Smooth muscle cell of the brain vasculature (primary cell): ENCODE measurements at regions not wholly inside any gene's neighbourhood (a gene's known extent, or its start where the extent isn't known, plus 50 kb on each side); places are given as distances from the start of the nearest gene placed in this dataset.
A peak's percentile ranks its signal among the peaks of the same experiment; 100 is the strongest.

Source experiments
- DNase-seq: peaks from one replicate; pipeline ENCODE4 v3.0.0-alpha.2; 2012; ENCODE audit warnings: low read depth, low spot score

DNA sequence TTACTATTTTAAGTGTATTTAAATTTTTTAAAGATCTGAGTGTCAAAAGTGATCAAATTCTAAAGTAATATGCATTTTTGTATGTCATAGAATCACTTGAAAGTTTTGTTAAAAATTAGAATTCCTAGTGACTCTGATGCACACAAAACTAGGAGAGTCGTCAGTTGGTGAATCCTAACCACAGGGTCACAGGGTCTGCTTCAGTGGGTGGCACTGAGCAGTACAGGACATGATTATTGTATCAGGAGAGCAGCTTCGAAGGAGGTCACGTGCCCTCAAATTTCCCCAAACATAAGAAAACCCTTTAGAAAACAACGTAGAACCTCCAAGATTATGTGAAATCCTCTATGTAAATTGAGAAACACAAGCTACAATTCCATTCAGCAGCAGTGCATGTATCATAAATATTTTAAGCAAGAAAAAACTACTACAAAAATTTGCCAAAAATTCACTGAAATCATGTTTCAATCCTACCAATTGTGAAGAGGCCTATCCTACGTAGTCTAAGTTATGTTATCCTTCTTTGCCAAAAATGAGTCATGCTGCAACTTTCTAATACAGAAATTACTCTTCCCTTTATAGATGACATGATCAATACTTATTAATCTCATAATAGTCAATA is 323.6 kb downstream of the AASDHPPT start:
- DNase-seq, result no peak

DNA sequence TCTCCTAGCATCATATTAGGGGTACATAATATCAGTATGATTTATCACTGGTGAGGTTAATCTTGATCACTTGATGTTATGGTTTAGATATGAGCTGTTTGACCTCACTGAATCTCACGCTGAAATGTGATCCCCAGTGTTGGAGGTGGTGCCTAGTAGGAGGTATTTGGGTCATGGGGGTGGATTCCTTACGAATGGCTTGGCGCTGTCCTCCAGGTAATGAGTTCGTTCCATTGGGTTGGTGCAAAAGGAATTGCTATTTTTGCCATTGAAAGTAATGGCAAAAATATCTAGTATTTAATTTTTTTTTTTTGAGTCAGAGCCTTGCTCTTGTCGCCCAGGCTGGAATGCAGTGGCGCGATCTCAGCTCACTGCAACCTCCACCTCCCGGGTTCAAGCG is 326.3 kb downstream of the AASDHPPT start:
- no peak for DNase-seq

DNA sequence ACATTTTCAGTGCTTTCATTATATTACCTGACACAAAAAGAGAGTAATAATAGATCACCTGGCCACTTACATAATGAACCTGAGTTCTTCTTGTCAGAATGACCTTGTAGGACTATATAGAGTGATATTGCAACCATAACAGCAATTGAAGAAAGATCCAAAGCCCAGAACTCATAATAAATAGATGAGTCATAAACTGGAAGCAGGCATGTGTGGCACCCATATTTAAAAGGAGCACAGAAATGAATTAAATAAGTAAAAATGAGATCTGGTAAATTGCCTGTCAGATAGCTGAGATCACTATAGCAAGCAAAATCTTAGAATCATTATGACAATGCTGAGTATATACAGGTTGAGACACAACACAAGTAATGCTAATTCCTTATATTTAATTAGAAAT is 331.8 kb downstream of the AASDHPPT start:
- DNase-seq, result no peak

DNA sequence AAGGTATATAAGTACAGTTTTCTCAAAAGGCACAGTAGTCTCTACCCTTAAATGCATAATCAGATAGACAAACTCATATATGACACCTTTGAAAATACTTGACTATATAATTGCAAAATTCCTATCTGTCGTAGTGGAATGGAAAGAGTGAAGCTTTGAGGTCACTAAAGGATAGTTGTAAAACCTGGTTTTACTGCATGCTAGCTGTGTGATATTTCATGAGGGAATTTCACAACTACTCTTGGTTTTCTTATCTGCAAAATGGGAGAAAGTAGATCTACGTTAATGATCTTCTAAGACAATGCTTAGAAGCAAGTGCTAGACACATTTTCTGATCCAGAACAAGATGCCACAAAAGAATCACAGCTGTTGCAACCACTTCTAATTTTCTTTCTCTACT is 332.2 kb downstream of the AASDHPPT start:
- no peak for DNase-seq

DNA sequence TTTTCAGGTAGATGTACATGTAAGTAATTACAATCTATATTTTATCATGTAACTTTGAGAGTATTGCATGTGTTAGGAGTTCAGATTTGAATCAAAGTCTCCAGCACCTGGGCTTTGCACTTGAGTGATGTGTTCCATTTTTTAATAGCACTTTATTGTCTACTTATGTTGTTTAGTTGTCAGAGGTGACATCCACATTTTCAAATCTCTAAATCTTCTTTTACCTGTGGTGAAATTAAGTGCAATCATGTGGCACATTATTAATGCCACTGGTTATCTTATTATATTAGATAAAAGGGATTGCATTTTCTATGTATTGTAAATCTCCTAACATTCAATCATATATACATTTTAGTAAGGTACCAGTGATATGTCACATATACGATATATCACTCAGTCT is 333.4 kb downstream of the AASDHPPT start:
- no peak for DNase-seq

DNA sequence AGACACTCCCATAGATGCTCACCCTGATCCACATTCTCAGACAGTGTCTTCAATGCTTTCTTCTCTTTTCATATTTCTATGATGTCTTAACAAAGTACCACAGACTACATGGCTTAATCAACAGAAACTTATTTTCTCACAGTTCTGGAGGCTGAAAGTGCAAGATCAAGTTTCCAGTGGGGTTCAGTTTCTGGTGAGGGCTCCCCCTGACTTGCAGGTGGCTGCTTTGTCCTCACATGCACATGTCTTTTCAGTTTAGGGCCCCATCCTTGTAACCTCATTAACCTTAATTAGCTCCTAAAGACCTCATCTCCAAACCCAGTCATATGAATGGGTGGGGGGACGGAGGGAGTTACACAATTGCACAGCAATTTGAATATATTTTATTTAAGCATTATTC is 335.8 kb downstream of the AASDHPPT start:
- DNase-seq, result no peak

DNA sequence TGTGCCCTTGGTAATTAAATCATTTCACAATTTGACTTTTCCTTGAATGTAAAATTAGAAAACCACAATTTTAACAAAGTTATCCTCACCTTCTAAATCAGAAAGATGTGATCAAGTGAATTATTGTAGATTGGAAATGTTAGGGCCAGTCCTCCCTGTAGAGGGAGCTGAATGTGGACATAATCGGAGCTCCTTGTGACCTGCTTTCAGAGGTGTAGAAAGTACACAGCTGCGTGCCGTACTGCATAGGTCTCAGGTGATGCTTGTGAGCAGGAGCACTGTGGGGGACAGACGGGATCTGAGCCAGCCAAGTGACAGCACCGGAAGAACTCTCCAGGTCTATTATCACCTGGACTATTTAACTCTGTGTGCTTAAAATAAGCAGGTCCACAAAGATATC is 338.0 kb downstream of the AASDHPPT start:
- DNase-seq, result no peak

DNA sequence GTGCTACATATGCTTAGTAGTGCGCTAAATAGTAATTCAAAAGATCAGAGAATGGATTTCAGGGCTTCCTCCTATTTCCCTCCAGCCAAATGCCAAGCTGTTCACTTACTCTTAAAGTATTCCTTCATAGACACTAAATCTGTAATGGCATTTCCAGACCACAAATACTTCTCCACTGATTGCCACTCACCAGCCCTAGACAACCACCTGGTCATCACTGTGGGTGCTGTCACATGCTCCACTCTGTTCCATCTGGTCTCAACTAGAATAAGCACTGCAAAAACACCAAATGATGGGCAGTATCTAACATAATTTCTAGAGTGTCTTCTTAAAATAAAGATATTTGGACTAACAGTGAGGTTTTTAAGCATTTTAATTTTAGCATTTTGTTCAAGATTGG is 341.3 kb downstream of the AASDHPPT start:
- DNase-seq, result no peak

DNA sequence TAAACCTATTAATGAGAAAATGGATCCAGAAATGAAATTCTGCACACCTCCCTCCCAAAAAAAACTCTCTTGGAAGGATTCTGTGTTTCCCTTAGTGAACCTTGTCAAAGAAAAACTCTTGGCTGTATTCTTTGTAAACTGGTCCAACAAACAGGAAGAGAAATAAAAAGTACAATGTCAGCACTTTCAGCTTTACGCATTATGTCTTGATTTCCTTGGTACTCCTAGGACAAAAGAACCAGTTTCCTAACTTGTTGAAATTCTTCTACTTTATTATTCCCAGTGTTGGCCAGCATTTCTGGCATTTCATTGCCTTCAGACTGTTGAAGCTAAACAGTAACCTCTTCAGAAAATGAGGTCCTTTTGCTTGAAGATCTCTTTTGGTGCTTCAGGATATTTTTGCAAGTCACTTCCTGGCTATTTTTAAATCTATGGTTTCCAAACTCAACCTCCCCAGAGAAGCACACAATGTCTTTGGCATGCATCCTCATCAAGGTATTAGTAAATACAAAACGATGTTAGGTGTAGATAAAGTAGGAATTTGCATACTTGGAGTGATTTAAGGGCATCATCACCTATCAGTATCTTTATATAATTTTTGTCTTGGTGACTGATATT is 342.7 kb downstream of the AASDHPPT start:
- DNase-seq, result no peak

DNA sequence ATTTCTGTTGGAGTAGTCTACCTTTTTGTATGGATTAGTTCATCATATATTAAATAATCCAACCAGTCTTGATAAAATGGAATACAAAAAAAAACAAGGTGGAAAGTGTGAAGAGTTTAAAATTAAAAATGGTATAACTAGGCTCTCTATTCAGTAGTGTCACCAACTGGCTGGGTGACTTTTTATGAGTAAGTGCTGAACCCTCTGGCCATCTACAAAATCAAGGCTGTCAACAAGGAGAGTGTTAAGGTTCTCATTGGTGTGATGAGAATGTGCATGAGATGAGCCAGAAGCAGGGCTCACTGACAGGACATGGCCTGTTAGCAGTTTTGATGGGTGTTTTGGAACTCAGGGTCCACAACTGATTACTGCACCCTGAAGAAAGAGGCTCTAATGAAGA is 343.2 kb downstream of the AASDHPPT start:
- DNase-seq, result no peak

DNA sequence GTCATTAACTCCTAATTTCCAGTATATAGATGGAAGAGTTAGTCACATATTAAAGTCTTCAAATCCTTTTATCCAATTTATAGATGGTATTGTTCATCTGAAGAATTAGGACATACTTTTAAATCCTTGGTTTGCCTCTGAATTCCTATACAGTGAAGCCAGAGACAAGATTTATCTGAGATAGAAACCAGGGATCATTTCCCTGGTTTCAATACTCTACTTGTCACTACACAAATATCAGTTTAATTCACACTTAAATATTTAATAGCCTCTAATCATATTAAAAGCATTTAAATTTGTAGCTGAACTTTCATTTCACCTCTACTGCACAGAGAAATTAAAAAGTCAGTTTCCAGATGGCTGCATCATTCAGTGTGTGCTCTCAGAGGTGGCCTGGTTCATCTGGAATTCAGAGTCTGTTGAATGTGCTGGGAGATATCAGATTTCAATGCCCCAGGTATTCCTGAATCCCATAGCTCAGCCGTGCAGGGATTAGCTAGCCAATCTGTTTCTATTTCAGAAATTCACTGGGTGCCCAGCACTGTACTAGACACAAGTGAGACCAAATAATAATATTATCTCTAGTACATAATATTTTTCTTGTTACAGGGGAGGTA is 344.3 kb downstream of the AASDHPPT start:
- no peak for DNase-seq

DNA sequence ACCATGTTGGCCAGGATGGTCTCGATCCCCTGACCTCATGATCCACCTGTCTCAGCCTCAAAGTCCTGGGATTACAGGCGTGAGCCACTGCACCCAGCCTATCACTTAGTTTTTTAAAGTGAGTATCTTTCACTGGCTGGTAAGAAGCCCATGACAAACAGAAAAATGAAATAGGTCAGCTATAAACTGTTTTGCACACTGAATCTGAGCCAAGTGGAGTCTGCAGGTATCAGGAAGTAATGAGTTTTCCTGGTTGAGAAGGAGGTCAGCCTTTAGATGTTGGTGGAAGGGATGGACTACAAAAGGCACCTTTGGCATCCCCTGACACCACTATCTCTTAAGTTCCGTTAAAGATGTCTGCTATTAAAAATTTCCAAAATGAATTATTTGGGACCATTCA is 345.1 kb downstream of the AASDHPPT start:
- DNase-seq, result no peak

DNA sequence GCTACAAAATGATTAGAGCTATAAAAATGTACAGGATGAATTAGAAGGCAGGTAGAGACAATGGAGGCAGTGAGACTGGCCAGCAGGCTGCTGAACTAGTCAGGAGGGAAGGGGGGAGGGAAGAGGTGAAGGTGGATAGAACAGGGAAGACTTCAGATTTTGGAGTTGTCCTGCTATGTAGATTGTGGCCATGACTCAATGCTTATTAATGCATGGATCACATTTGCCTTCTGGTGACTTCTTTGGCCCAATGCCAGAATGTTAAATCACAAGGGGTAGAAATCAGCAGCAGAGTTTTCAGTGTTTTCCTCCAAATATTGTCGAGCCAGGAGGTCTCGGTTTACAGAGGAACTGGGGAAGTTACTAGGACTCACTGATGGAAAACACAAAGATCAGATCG is 346.6 kb downstream of the AASDHPPT start:
- peak; percentile 44 for DNase-seq

DNA sequence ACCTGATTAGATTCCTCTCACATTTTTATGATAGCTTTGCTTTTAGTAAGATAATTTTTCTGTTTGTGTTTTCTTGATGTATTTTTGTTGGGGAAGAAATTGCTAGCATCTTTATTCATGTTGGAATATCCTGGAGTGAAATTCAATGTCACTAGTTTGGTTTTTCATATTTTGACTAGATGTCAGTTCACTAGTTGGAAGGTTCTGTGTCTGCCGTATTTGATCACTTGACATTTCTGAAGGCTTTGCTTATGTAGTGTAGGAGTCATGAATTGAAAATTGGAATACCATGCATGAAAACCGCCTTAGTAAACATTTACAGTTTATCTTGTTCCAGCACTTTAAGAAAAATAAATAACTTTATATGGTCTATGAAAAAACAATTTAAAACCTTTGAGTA is 348.4 kb downstream of the AASDHPPT start:
- no peak for DNase-seq

DNA sequence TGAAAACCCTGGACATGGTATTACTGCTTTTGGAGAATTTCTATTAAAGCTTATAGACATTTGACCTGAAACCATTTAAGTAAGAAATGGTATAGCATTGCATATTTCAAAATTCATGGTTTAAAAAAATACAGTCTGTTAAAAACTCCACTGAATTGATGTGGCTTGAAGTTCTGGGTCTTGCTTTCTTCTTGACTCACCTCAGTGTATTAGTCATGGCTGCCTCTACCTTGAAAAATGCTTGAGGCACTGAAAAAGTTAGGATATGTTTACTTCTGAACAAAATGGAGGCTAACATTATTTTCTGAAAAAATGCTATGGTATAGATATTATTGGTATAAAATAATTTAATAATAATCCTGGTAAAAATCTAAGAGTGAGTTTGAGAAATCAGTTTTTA is 349.2 kb downstream of the AASDHPPT start:
- no peak for DNase-seq

DNA sequence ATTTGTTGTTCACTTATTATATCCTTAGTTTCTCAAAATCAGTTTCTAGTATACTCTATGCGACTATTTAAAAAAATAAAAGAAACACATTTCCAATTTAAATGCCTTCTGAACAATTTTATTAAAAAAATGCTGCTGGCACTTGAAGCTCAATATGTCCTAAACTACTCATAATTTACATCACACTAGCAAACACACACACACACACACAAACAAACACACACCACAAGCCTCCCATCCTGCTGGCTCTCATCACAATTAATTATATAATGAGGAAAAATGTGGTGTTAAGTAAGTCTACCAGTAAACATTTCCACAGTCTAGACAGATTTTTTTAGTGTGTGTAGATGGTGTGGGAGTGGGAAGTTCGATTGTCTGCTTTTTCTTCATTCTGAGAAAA is 350.3 kb downstream of the AASDHPPT start:
- no peak for DNase-seq

DNA sequence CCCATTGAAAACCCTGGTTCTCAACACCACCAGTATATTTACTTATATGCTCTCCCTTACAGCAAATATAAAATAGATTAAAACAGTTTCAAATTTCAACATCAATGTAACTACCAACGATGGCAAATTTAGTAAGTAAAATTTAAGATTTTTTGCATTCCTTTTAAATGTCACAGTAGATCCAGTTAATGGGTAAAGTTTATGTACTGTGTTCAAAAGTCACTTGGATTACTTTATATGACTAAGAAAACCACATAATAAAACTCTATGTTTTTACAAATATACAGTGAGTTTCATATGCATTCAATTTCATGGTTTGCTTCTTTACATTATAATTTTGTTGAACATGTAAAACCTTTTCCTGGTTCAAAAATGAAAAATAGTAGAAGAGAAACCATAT is 364.6 kb downstream of the AASDHPPT start:
- DNase-seq, result no peak

DNA sequence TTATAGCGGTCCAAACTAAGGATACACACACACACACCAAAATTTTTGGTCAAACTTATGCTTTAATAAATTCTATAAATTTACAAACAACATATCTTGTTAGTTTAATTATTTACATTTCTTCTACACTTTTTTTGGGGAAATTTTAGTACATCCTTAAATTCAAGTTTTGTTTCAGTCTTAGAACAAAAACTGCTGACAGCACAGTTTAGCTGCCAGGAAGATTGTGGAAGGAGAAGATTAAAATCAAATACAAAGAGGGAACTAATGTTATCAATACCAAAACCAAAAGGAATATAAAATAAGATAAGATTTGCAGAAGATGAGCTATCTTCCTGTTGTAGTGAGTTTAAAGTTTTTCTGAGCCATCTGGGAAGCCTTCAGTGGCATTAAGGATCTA is 368.8 kb downstream of the AASDHPPT start:
- no peak for DNase-seq

DNA sequence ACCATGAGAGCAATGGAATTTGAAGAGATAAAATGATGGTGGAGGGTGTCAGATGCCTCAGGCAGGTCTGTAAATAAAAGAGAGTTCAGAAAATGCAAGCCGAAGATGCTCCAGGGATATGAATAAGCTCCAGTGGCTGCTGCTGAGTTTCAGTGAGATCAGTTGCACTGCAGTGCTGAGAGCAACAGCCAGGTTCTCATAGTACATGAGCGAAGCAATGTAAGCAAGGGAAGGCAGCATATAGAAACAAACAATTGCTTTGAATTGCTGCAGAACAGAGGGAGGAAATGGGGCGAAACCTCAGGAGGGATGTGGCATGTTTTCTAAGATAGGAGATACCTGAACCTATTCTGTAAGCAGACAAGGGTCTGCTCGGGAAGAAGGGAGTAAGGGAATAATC is 369.5 kb downstream of the AASDHPPT start:
- no peak for DNase-seq

DNA sequence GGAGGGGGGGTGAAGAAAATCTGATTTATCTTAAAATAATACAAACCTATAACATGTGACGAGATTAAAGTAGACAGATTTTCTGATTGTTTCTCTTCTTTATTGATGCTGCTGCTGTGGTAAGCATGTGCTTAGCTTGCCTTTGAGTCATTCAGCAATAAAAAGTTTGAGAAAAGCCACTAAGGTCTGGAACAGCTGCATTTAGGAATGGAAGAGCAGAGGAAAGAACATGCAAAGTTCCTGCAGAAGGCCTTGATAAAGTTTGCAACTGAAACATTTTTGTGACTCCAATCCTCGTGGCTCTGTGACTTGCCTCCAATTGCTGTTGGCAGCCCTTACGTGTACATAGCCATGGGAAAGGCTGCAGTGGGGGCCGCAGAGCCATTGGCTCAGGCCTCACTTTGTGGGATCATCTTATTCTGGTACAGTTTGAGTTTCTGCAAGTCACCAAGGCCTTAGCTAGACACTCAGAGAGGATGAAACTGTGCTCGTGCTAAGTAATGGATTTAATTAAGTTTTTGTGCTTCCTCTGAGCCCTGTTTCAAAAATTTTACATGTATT is 370.2 kb downstream of the AASDHPPT start:
- no peak for DNase-seq

DNA sequence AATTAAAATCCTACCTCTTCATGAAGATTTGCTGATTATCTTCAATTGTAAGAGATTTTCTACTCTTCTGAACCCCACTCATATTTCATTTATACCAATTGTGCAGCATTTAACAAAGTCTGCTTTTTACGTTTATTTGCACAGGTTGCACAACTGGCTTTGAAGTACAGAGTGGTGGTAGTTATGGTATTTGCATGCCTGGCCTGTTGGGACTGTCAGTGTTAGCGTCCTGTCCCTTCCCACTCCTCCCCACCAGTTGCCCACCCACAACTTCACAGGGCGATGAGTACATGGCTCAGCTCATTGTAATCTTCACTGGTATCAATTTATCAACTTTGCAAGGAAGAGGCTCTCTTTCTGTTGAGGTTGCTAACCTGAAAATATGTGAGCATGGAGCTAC is 372.3 kb downstream of the AASDHPPT start:
- no peak for DNase-seq

DNA sequence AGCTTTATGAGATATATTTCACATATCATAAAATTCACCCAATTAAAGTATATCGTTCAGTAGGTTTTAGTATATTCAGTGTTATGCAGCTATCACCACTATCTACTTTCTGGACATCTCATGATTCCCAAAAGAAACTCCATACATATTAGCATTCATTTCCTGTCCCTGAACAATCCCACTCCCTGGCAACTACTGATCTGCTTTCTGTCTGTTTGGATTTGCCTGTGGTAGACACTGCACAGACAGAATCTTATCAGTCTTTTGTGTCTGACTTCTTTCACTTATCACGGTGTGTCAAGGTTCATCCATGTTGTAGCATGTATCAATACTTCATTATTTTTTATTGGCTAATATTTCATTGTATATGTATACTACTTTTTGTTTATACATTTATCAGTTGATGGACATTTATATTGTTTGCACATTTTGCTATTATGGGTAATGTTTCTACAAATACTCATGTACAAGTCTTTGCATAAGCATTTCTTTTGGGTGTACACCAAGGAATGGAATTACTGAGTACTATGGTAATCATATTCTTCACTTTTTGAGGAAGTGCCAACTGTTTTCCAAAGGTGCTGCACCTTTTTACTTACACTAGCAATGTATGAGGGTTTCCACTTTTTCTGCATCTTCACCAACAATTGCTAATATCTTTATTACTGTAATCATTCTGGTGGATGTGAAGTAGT is 373.9 kb downstream of the AASDHPPT start:
- DNase-seq, result no peak

DNA sequence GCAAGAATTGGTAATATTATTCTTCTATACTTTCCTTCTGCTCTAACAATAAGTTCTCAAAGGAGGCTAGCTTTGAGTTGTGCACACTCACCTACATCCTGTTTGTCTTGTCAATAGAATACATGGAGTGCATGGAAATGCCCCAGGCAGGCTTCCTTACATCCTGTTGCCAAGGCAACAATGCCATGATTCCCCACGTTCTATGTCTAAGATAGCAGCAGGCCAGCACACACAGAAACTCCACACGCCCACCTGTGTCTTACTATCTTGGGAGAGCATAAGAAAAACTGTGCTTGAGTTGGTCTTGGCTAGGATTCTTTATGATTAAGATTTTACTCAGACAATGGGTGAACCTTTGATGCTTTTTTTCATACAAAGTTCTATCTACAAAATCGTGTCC is 379.2 kb downstream of the AASDHPPT start:
- DNase-seq, result no peak
